ENCODE measurements at regions not wholly inside any gene's neighbourhood (a gene's known extent, or its start where the extent isn't known, plus 50 kb on each side); places are given as distances from the start of the nearest gene placed in this dataset.

DNA sequence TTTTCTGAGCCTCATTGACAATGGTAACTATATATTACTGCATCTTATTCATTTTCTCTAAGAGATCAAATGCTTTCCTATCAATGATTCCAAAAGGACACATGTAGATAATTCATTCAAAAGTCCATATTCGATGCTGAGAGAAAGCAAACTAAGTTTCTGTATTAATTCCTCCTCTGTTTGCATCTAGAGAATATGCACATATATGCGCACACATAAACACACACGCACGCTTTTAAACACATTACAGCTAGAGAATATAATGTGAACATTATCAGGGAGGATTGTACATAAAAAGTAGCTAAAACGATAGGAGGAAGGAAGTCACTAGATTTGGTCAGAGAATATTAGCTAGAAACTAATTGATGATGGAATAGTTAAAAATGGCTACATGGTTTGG lies 379.0 kb upstream of the NETO1 start:
- Histone ChIP-seq H3K27me3 (ENCODE audit: control insufficient read depth in 4 of 4, insufficient read depth in 4 of 4, low read length in 3 of 4) (no peaks in the 10 kb centered on the region), H3K27ac (ENCODE audit: low read depth in 1 of 2, low read length in 2 of 2) (no peak overlapping the region), H3K4me1 (ENCODE audit: control insufficient read depth in 4 of 4, insufficient read depth in 4 of 4, low read length in 3 of 4) (peaks cover 0 to 5% (median 2%) of the 10 kb centered on the region in 4 donors), H3K9ac (ENCODE audit: low read depth in 1 of 2, low read length in 2 of 2) (no peak overlapping the region), H3K9me3 (ENCODE audit: control insufficient read depth in 4 of 4, low read length in 3 of 4) (no peaks in the 10 kb centered on the region), H3K36me3 (ENCODE audit: control insufficient read depth in 4 of 4, insufficient read depth in 3 of 4, low read depth in 1 of 4, low read length in 3 of 4) (no peaks in the 10 kb centered on the region), H3K4me3 (ENCODE audit: low read depth in 1 of 3, low read length in 3 of 3) (no peak overlapping the region)
- DNase-seq (ENCODE audit: low spot score) = no peak
- 85% methylated on average over 5 of the region's 5 CpGs for WGBS
- no peak for TF ChIP-seq RXRA (IDR thresholded peaks at IDR 0.05)

DNA sequence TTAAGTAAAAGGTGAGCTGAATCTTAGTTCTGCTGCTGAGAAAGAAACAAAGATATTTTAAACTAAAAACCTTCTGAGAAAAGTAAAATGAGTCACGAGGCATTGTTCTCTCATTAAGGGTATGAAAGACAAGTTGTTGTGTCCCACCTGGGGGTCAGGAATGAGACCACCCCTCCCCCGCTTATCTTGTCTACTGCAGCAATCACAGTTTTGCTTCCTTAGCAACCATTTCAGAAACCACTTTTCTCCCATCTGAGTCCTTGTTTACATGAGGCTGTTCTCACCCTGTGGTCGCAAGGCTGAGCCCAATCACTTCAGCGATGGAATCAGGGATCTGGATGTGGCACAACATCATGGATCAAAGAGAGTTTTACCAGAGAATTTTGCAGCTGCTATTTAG lies 377.6 kb upstream of the NETO1 start:
- H3K9ac ChIP-seq (ENCODE audit: low read depth in 1 of 2, low read length in 2 of 2) = no peak overlapping the region
- H3K27me3 ChIP-seq (ENCODE audit: control insufficient read depth in 4 of 4, insufficient read depth in 4 of 4, low read length in 3 of 4) = no peaks in the 10 kb centered on the region
- H3K27ac ChIP-seq (ENCODE audit: low read depth in 1 of 2, low read length in 2 of 2) = no peak overlapping the region
- H3K4me3 ChIP-seq (ENCODE audit: low read depth in 1 of 3, low read length in 3 of 3) = no peak overlapping the region
- DNase-seq (ENCODE audit: low spot score) = no peak
- H3K4me1 ChIP-seq (ENCODE audit: control insufficient read depth in 4 of 4, insufficient read depth in 4 of 4, low read length in 3 of 4) = peaks cover 0 to 5% (median 2%) of the 10 kb centered on the region in 4 donors
- no peaks in the 10 kb centered on the region for H3K9me3 ChIP-seq (ENCODE audit: control insufficient read depth in 4 of 4, low read length in 3 of 4)
- WGBS = 60% methylated on average over 4 of the region's 4 CpGs
- H3K36me3 ChIP-seq (ENCODE audit: control insufficient read depth in 4 of 4, insufficient read depth in 3 of 4, low read depth in 1 of 4, low read length in 3 of 4) = no peaks in the 10 kb centered on the region
- no peak for TF ChIP-seq HNF4A (conservative IDR thresholded peaks at IDR 0.05)
- no peak for TF ChIP-seq RAD21 (IDR thresholded peaks at IDR 0.05)
- TF ChIP-seq GABPA (IDR thresholded peaks at IDR 0.05 in 1 of 2, conservative IDR thresholded peaks at IDR 0.05 in 1 of 2) = no peak
- TF ChIP-seq YY1 (IDR thresholded peaks at IDR 0.05) = no peak
- TF ChIP-seq NR2F2 (IDR thresholded peaks at IDR 0.05) = no peak
- TF ChIP-seq JUND (IDR thresholded peaks at IDR 0.05) = no peak

DNA sequence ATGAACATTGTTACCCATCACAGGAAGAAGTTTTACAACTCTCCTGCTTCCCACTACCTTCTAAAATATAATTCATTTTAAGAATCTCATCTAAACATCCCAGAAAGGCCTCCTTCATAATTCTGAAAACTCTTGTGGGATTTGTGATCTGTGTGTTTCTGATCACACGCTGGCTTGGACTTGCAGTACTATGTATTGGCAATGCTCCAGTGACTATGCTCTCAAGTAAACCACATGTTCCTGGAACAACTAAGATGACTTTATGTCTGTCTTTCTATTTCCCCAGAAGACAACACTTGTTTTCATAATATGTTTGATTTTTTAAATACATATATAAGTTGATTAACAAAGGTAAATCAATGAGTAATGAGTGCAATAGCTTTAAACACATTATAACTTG lies 376.6 kb upstream of the NETO1 start:
- Histone ChIP-seq H3K36me3 (ENCODE audit: control insufficient read depth in 4 of 4, insufficient read depth in 3 of 4, low read depth in 1 of 4, low read length in 3 of 4) (no peaks in the 10 kb centered on the region), H3K4me3 (ENCODE audit: low read depth in 1 of 3, low read length in 3 of 3) (no peak overlapping the region), H3K9me3 (ENCODE audit: control insufficient read depth in 4 of 4, low read length in 3 of 4) (no peaks in the 10 kb centered on the region), H3K9ac (ENCODE audit: low read depth in 1 of 2, low read length in 2 of 2) (no peak overlapping the region), H3K4me1 (ENCODE audit: control insufficient read depth in 4 of 4, insufficient read depth in 4 of 4, low read length in 3 of 4) (peaks cover 0 to 5% (median 2%) of the 10 kb centered on the region in 4 donors), H3K27ac (ENCODE audit: low read depth in 1 of 2, low read length in 2 of 2) (no peak overlapping the region), H3K27me3 (ENCODE audit: control insufficient read depth in 4 of 4, insufficient read depth in 4 of 4, low read length in 3 of 4) (no peaks in the 10 kb centered on the region)
- TF ChIP-seq, protein P1, sequence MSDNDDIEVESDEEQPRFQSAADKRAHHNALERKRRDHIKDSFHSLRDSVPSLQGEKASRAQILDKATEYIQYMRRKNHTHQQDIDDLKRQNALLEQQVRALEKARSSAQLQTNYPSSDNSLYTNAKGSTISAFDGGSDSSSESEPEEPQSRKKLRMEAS (IDR thresholded peaks at IDR 0.05) = no peak
- no peak for TF ChIP-seq YY1 (IDR thresholded peaks at IDR 0.05)
- TF ChIP-seq, protein P2, sequence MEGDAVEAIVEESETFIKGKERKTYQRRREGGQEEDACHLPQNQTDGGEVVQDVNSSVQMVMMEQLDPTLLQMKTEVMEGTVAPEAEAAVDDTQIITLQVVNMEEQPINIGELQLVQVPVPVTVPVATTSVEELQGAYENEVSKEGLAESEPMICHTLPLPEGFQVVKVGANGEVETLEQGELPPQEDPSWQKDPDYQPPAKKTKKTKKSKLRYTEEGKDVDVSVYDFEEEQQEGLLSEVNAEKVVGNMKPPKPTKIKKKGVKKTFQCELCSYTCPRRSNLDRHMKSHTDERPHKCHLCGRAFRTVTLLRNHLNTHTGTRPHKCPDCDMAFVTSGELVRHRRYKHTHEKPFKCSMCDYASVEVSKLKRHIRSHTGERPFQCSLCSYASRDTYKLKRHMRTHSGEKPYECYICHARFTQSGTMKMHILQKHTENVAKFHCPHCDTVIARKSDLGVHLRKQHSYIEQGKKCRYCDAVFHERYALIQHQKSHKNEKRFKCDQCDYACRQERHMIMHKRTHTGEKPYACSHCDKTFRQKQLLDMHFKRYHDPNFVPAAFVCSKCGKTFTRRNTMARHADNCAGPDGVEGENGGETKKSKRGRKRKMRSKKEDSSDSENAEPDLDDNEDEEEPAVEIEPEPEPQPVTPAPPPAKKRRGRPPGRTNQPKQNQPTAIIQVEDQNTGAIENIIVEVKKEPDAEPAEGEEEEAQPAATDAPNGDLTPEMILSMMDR (IDR thresholded peaks at IDR 0.05; ENCODE audit: low read depth, low read length, missing input control) = no peak
- no peak for TF ChIP-seq NR2F2 (IDR thresholded peaks at IDR 0.05)
- TF ChIP-seq, protein P3, sequence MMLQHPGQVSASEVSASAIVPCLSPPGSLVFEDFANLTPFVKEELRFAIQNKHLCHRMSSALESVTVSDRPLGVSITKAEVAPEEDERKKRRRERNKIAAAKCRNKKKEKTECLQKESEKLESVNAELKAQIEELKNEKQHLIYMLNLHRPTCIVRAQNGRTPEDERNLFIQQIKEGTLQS (IDR thresholded peaks at IDR 0.05) = no peak
- TF ChIP-seq, protein P4, sequence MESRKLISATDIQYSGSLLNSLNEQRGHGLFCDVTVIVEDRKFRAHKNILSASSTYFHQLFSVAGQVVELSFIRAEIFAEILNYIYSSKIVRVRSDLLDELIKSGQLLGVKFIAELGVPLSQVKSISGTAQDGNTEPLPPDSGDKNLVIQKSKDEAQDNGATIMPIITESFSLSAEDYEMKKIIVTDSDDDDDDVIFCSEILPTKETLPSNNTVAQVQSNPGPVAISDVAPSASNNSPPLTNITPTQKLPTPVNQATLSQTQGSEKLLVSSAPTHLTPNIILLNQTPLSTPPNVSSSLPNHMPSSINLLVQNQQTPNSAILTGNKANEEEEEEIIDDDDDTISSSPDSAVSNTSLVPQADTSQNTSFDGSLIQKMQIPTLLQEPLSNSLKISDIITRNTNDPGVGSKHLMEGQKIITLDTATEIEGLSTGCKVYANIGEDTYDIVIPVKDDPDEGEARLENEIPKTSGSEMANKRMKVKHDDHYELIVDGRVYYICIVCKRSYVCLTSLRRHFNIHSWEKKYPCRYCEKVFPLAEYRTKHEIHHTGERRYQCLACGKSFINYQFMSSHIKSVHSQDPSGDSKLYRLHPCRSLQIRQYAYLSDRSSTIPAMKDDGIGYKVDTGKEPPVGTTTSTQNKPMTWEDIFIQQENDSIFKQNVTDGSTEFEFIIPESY (IDR thresholded peaks at IDR 0.05) = no peak
- TF ChIP-seq RXRA (IDR thresholded peaks at IDR 0.05) = no peak
- TF ChIP-seq RAD21 (IDR thresholded peaks at IDR 0.05) = no peak
- TF ChIP-seq, protein P5, sequence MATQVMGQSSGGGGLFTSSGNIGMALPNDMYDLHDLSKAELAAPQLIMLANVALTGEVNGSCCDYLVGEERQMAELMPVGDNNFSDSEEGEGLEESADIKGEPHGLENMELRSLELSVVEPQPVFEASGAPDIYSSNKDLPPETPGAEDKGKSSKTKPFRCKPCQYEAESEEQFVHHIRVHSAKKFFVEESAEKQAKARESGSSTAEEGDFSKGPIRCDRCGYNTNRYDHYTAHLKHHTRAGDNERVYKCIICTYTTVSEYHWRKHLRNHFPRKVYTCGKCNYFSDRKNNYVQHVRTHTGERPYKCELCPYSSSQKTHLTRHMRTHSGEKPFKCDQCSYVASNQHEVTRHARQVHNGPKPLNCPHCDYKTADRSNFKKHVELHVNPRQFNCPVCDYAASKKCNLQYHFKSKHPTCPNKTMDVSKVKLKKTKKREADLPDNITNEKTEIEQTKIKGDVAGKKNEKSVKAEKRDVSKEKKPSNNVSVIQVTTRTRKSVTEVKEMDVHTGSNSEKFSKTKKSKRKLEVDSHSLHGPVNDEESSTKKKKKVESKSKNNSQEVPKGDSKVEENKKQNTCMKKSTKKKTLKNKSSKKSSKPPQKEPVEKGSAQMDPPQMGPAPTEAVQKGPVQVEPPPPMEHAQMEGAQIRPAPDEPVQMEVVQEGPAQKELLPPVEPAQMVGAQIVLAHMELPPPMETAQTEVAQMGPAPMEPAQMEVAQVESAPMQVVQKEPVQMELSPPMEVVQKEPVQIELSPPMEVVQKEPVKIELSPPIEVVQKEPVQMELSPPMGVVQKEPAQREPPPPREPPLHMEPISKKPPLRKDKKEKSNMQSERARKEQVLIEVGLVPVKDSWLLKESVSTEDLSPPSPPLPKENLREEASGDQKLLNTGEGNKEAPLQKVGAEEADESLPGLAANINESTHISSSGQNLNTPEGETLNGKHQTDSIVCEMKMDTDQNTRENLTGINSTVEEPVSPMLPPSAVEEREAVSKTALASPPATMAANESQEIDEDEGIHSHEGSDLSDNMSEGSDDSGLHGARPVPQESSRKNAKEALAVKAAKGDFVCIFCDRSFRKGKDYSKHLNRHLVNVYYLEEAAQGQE (IDR thresholded peaks at IDR 0.05) = no peak
- no peak for TF ChIP-seq TAF1 (conservative IDR thresholded peaks at IDR 0.05)
- TF ChIP-seq HNF4A (conservative IDR thresholded peaks at IDR 0.05) = no peak
- no peak for TF ChIP-seq SP1 (IDR thresholded peaks at IDR 0.05)
- TF ChIP-seq EGR1 (IDR thresholded peaks at IDR 0.05; ENCODE audit: low read depth in 2 of 2) = no peak
- no peak for TF ChIP-seq HNF4G (IDR thresholded peaks at IDR 0.05)
- no peak for DNase-seq (ENCODE audit: low spot score)
- WGBS = 86% methylated on average over 1 of the region's 1 CpG

Data from liver (tissue), 8 donors.